Panc1 (cell line): ENCODE measurements at regions not wholly inside any gene's neighbourhood (a gene's known extent, or its start where the extent isn't known, plus 50 kb on each side); places are given as distances from the start of the nearest gene placed in this dataset.

ENCODE experiments used
- ATAC-seq: fragments of 200-7000 bp; cut with Tn5 transposase; 2 replicates; pipeline ENCODE4 v1.9.1; 2020; ENCODE audit warnings: mild to moderate bottlenecking, moderate library complexity
- BruUV-seq: library from RNA; stranded (reverse); fragments of 400-500 nt; replicated peaks from 2 replicates; lab custom pipeline; 2021; lab: Mats Ljungman, UMichigan
- CTCF ChIA-PET: fragments of 300-600 bp; sonication (Branson Sonifier 250); formaldehyde crosslinking; loops from one replicate; lab custom pipeline; 2022; ENCODE audit warnings: antibody characterized with exemption; lab: Charles Lee
- POLR2A ChIA-PET: fragments of 300-600 bp; sonication (Branson Sonifier 250); formaldehyde crosslinking; loops from one replicate; lab custom pipeline; 2022; ENCODE audit warnings: antibody characterized with exemption; lab: Charles Lee
- DNase-seq: peaks from one replicate; pipeline ENCODE4 v3.0.0-alpha.2; 2010; ENCODE audit warnings: low read depth, low spot score
- H3K27ac ChIP-seq: 2 replicates; pipeline ENCODE4 v1.5.1; 2011; ENCODE audit warnings: mild to moderate bottlenecking, low read length, inconsistent platforms
- H3K27me3 ChIP-seq: fragments of 200-500 bp; sonication (Bioruptor generic); 2 replicates; pipeline ENCODE4 v1.6.0; 2014; ENCODE audit warnings: low read length, inconsistent platforms; ENCODE audit not compliant: control insufficient read depth, insufficient read depth
- H3K36me3 ChIP-seq: fragments of 200-500 bp; sonication (Bioruptor generic); 2 replicates; pipeline ENCODE4 v1.5.1; 2014; ENCODE audit warnings: inconsistent platforms, mild to moderate bottlenecking, low read length, moderate library complexity; ENCODE audit not compliant: control insufficient read depth, insufficient read depth
- H3K4me1 ChIP-seq: 2 replicates; pipeline ENCODE4 v1.5.1; 2011; ENCODE audit warnings: inconsistent platforms, mild to moderate bottlenecking, low read length, moderate library complexity; ENCODE audit not compliant: control insufficient read depth, insufficient read depth
- H3K4me3 ChIP-seq, 2 experiments: 2 replicates each; pipeline ENCODE4 v1.5.1; 2011 to 2012; ENCODE audit warnings: low read depth in 2 of 2, low read length in 2 of 2, mild to moderate bottlenecking in 2 of 2, inconsistent platforms in 1 of 2, moderate library complexity in 1 of 2
- H3K9me3 ChIP-seq: fragments of 200-500 bp; sonication (Bioruptor generic); 2 replicates; pipeline ENCODE4 v1.5.1; 2014; ENCODE audit warnings: low read depth, mild to moderate bottlenecking, inconsistent platforms, low read length, moderate library complexity; ENCODE audit not compliant: control insufficient read depth, insufficient read depth
- POLR2AphosphoS5 ChIP-seq: IDR thresholded peaks from 2 replicates; pipeline ENCODE4 v1.6.1; 2012; ENCODE audit warnings: mild to moderate bottlenecking, low read depth, low read length, moderate library complexity
- SIN3A ChIP-seq: IDR thresholded peaks from 2 replicates; pipeline ENCODE4 v1.6.1; 2012; ENCODE audit warnings: low read depth, mild to moderate bottlenecking, low read length, moderate library complexity, borderline replicate concordance; ENCODE audit not compliant: insufficient read depth
- TCF7L2 ChIP-seq: IDR thresholded peaks from 2 replicates; pipeline ENCODE4 v1.6.1; 2011; ENCODE audit warnings: mild to moderate bottlenecking, low read depth, low read length, inconsistent platforms
- in situ Hi-C: cut with HindIII; loops from 2 replicates; pipeline ENCODE4 v1.10.0; 2016; ENCODE audit warnings: low sequenced_read_pairs, low pct_unique_long_range_greater_than_20kb
- intact Hi-C: fragments of 100-400 bp; cut with micrococcal nuclease; formaldehyde crosslinking; loops from one replicate; pipeline ENCODE4 v1.10.0; 2022; ENCODE audit not compliant: unreplicated experiment
- TF ChIP-seq, protein P1 (sequence below): fragments of 450-650 bp; IDR thresholded peaks from 2 replicates; pipeline ENCODE4 v1.5.1; 2017; ENCODE audit warnings: mild to moderate bottlenecking
- TF ChIP-seq, protein P2 (sequence below), 2 experiments: IDR thresholded peaks; 2 replicates each; pipeline ENCODE4 v1.6.1; 2011 to 2012; ENCODE audit warnings: low read depth in 2 of 2, control low read depth in 1 of 2, low read length in 1 of 2, mild to moderate bottlenecking in 1 of 2, moderate library complexity in 1 of 2; ENCODE audit not compliant: insufficient read depth in 1 of 2

DNA sequence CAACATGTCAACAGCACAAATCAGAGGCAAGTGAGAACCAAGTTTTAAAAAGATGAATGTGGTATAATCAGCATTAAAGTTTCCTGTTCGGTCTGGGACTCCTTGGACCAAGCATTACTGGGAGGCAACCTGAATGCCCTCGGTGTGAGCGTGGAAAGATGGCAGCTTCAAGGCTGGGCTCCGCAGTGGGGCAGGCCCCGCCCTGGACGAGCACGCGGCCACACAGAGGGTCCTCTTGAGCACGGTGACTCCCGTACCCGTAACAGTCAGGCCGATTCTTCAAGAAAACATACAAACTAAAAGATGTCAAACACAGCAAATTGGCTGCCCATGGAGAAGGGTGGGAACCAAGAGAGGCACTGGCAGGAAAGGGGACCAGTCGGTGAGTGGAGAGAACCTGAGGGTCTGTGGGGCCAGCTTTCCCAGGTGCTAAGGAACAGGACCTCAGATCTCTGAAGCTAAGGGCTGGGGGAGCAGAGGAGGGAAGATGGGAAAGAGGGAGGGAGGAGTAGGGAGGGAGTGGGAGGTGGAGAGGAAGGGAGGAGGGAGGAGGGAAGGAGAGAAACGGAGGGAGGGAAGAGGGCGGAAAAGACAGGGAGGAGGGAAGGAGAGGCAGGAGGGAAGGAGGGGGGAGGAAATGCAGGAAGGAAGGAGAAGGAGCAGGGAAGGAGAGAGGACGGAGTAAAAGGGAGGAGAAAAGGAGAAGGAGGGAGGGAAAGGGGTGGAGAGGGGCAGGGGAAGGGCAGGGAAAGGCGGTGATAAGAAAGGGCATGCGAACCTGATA is 71.2 kb upstream of the FAM20C start:
- Histone ChIP-seq H3K9me3 (no peaks in the 10 kb centered on the region), H3K27me3 (no peaks in the 10 kb centered on the region; the same call in 1 of the 2 replicates), H3K27ac (no peak overlapping the region), H3K36me3 (no peaks in the 10 kb centered on the region), H3K4me3 (no peak overlapping the region), H3K4me1 (peaks cover 2% of the 10 kb centered on the region; the same call in 1 of the 2 replicates)
- no TSS peak for BruUV-seq
- no peak for ATAC-seq
- TF ChIP-seq SIN3A (no peak), TCF7L2 (no peak), POLR2AphosphoS5 (no peak)
- TF ChIP-seq, protein P1, sequence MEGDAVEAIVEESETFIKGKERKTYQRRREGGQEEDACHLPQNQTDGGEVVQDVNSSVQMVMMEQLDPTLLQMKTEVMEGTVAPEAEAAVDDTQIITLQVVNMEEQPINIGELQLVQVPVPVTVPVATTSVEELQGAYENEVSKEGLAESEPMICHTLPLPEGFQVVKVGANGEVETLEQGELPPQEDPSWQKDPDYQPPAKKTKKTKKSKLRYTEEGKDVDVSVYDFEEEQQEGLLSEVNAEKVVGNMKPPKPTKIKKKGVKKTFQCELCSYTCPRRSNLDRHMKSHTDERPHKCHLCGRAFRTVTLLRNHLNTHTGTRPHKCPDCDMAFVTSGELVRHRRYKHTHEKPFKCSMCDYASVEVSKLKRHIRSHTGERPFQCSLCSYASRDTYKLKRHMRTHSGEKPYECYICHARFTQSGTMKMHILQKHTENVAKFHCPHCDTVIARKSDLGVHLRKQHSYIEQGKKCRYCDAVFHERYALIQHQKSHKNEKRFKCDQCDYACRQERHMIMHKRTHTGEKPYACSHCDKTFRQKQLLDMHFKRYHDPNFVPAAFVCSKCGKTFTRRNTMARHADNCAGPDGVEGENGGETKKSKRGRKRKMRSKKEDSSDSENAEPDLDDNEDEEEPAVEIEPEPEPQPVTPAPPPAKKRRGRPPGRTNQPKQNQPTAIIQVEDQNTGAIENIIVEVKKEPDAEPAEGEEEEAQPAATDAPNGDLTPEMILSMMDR = no peak
- TF ChIP-seq, protein P2, sequence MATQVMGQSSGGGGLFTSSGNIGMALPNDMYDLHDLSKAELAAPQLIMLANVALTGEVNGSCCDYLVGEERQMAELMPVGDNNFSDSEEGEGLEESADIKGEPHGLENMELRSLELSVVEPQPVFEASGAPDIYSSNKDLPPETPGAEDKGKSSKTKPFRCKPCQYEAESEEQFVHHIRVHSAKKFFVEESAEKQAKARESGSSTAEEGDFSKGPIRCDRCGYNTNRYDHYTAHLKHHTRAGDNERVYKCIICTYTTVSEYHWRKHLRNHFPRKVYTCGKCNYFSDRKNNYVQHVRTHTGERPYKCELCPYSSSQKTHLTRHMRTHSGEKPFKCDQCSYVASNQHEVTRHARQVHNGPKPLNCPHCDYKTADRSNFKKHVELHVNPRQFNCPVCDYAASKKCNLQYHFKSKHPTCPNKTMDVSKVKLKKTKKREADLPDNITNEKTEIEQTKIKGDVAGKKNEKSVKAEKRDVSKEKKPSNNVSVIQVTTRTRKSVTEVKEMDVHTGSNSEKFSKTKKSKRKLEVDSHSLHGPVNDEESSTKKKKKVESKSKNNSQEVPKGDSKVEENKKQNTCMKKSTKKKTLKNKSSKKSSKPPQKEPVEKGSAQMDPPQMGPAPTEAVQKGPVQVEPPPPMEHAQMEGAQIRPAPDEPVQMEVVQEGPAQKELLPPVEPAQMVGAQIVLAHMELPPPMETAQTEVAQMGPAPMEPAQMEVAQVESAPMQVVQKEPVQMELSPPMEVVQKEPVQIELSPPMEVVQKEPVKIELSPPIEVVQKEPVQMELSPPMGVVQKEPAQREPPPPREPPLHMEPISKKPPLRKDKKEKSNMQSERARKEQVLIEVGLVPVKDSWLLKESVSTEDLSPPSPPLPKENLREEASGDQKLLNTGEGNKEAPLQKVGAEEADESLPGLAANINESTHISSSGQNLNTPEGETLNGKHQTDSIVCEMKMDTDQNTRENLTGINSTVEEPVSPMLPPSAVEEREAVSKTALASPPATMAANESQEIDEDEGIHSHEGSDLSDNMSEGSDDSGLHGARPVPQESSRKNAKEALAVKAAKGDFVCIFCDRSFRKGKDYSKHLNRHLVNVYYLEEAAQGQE (IDR thresholded peaks at IDR 0.05; ENCODE audit: insufficient read depth in 1 of 2, low read depth in 2 of 2, low read length in 1 of 2) = no peak
- intact Hi-C loops = no loop called here
- in situ Hi-C loops = no loop called here
- DNase-seq = no peak
- CTCF ChIA-PET = interaction anchor here (0.6 kb wide), 1 partner anchor 135 kb away, joined by 5 read pairs; no protein-coding TSS in a partner anchor
- POLR2A ChIA-PET = interaction anchor here (0.6 kb wide), 1 partner anchor 120 kb away, joined by 3 read pairs; no protein-coding TSS in a partner anchor

DNA sequence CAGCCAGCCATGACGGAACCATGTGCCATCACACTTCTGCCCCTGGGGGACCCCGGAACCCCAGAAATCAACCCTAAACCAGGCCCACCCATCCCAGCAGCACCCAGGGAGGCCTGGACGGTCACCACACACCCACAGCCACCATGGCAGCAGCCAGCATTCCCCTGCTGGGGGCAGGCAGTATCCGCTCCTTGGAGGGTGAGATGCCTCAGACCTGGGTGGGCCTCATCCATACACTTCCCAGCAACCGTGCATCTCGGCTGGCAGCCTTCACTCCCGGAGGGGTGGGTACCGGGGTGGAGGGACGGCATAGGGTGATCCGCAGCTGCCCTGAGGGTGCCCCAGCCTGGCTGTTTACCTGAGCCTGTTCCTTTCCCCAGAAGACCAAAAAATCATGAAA is 69.1 kb upstream of the FAM20C start:
- no peak overlapping the region for H3K4me3 ChIP-seq
- BruUV-seq = no TSS peak
- TF ChIP-seq SIN3A = no peak
- TF ChIP-seq TCF7L2 = no peak
- TF ChIP-seq, protein P1 = no peak
- no peak for TF ChIP-seq POLR2AphosphoS5
- TF ChIP-seq, protein P2 (IDR thresholded peaks at IDR 0.05; ENCODE audit: insufficient read depth in 1 of 2, low read depth in 2 of 2, low read length in 1 of 2) = no peak
- H3K27ac ChIP-seq = no peak overlapping the region
- in situ Hi-C loops (no loop called here), intact Hi-C loops (no loop called here)
- H3K4me1 ChIP-seq = peaks cover 2% of the 10 kb centered on the region; the same call in 1 of the 2 replicates
- ChIA-PET CTCF (no interaction called here), POLR2A (no interaction called here)
- H3K27me3 ChIP-seq = no peaks in the 10 kb centered on the region; the same call in 1 of the 2 replicates
- ATAC-seq = no peak
- no peaks in the 10 kb centered on the region for H3K9me3 ChIP-seq
- H3K36me3 ChIP-seq = no peaks in the 10 kb centered on the region
- DNase-seq = no peak
